MM.1S (cell line): ENCODE measurements at regions not wholly inside any gene's neighbourhood (a gene's known extent, or its start where the extent isn't known, plus 50 kb on each side); places are given as distances from the start of the nearest gene placed in this dataset.

Experiments used
- DNase-seq: peaks from one replicate; pipeline ENCODE4 v3.0.0-alpha.2; 2015
- H2AFZ ChIP-seq: fragments of 300-600 bp; sonication (generic); 2 replicates; pipeline ENCODE4 v1.6.0; 2016; ENCODE audit warnings: antibody characterized with exemption, low read length
- H3F3A ChIP-seq: fragments of 300-600 bp; sonication (generic); 2 replicates; pipeline ENCODE4 v1.6.1; 2016; ENCODE audit warnings: mild to moderate bottlenecking, antibody characterized with exemption, low read length, moderate library complexity, mixed read lengths; ENCODE audit not compliant: insufficient read depth
- H3K27ac ChIP-seq: fragments of 300-600 bp; sonication (generic); 2 replicates; pipeline ENCODE4 v1.5.1; 2016; ENCODE audit warnings: mild to moderate bottlenecking, low read length
- H3K27me3 ChIP-seq: fragments of 300-600 bp; sonication (generic); replicated peaks from 2 replicates; pipeline ENCODE4 v1.6.0; 2016; ENCODE audit warnings: low read length; ENCODE audit not compliant: insufficient read depth
- H3K36me3 ChIP-seq: fragments of 300-600 bp; sonication (generic); replicated peaks from 2 replicates; pipeline ENCODE4 v1.6.1; 2016; ENCODE audit warnings: mild to moderate bottlenecking, low read length, mixed read lengths; ENCODE audit not compliant: insufficient read depth
- H3K4me1 ChIP-seq: fragments of 300-600 bp; sonication (generic); 2 replicates; pipeline ENCODE4 v1.6.1; 2016; ENCODE audit warnings: low read length, mixed read lengths
- H3K4me2 ChIP-seq: fragments of 300-600 bp; sonication (generic); 2 replicates; pipeline ENCODE4 v1.6.0; 2016; ENCODE audit warnings: low read depth, low read length
- H3K4me3 ChIP-seq: fragments of 300-600 bp; sonication (generic); 2 replicates; pipeline ENCODE4 v1.5.1; 2016; ENCODE audit warnings: low read length, mixed read lengths
- H3K79me2 ChIP-seq: fragments of 300-600 bp; sonication (generic); 2 replicates; pipeline ENCODE4 v1.6.1; 2016; ENCODE audit warnings: mixed run types, low read length, mixed read lengths
- H3K9ac ChIP-seq: fragments of 300-600 bp; sonication (generic); 2 replicates; pipeline ENCODE4 v1.6.1; 2016; ENCODE audit warnings: low read length, mixed read lengths
- H3K9me2 ChIP-seq: fragments of 300-600 bp; sonication (generic); replicated peaks from 2 replicates; pipeline ENCODE4 v1.6.1; 2016; ENCODE audit warnings: mild to moderate bottlenecking, low read length, mixed read lengths; ENCODE audit not compliant: insufficient read depth
- H3K9me3 ChIP-seq: fragments of 300-600 bp; sonication (generic); replicated peaks from 2 replicates; pipeline ENCODE4 v1.6.1; 2016; ENCODE audit warnings: mild to moderate bottlenecking, low read length, mixed read lengths; ENCODE audit not compliant: insufficient read depth
- H4K20me1 ChIP-seq: fragments of 300-600 bp; sonication (generic); 2 replicates; pipeline ENCODE4 v1.6.1; 2016; ENCODE audit warnings: mild to moderate bottlenecking, low read length, moderate library complexity, mixed read lengths; ENCODE audit not compliant: insufficient read depth
- EZH2 ChIP-seq: fragments of 300-600 bp; sonication (generic); optimal IDR thresholded peaks from 2 replicates; pipeline ENCODE3; 2017; ENCODE audit warnings: low read depth, mild to moderate bottlenecking, antibody characterized with exemption, low read length, mixed read lengths
- EZH2phosphoT487 ChIP-seq: fragments of 300-600 bp; sonication (generic); IDR thresholded peaks from 2 replicates; pipeline ENCODE4 v1.6.1; 2018; ENCODE audit warnings: antibody characterized with exemption, low read length
- TF ChIP-seq, protein P1 (sequence below): fragments of 300-600 bp; sonication (generic); IDR thresholded peaks from 2 replicates; pipeline ENCODE4 v1.5.1; 2016; ENCODE audit warnings: antibody characterized with exemption, low read length, mixed read lengths

DNA sequence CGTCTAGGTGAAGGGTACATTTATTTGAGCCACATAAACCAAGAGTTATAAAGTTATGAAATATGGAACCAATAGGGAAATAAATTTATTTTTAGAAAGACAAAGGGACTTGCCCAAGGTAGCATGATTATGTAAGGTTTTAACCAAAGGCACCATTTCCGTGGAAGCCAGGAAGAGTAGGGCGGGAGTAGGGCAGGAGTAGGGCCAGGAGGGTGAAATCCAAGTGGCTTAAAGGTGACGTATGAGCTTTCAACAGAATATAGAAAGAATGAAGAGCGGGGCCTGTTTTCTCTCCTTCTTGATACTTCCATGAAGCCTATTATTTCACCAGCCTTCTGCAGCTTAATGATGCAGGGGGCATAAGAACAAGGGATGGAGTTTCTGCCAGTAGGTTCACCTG lies 91.7 kb upstream of the PNPLA4 start:
- Histone ChIP-seq H2AFZ (no peak overlapping the region), H3F3A (no peaks in the 10 kb centered on the region), H3K9me3 (no peaks in the 10 kb centered on the region), H3K9ac (no peak overlapping the region), H3K36me3 (no peaks in the 10 kb centered on the region), H3K4me1 (no peaks in the 10 kb centered on the region), H3K27me3 (no peaks in the 10 kb centered on the region), H3K27ac (no peak overlapping the region), H4K20me1 (no peaks in the 10 kb centered on the region), H3K4me3 (no peak overlapping the region), H3K79me2 (no peaks in the 10 kb centered on the region), H3K9me2 (no peaks in the 10 kb centered on the region), H3K4me2 (no peak overlapping the region)
- TF ChIP-seq, protein P1, sequence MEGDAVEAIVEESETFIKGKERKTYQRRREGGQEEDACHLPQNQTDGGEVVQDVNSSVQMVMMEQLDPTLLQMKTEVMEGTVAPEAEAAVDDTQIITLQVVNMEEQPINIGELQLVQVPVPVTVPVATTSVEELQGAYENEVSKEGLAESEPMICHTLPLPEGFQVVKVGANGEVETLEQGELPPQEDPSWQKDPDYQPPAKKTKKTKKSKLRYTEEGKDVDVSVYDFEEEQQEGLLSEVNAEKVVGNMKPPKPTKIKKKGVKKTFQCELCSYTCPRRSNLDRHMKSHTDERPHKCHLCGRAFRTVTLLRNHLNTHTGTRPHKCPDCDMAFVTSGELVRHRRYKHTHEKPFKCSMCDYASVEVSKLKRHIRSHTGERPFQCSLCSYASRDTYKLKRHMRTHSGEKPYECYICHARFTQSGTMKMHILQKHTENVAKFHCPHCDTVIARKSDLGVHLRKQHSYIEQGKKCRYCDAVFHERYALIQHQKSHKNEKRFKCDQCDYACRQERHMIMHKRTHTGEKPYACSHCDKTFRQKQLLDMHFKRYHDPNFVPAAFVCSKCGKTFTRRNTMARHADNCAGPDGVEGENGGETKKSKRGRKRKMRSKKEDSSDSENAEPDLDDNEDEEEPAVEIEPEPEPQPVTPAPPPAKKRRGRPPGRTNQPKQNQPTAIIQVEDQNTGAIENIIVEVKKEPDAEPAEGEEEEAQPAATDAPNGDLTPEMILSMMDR: no peak
- TF ChIP-seq EZH2phosphoT487 (no peak), EZH2 (no peak)
- DNase-seq: no peak

- H4K20me1 ChIP-seq: no peaks in the 10 kb centered on the region
- no peaks in the 10 kb centered on the region for H3K4me1 ChIP-seq
- DNase-seq: no peak
- H3K4me2 ChIP-seq: no peak overlapping the region
- no peak overlapping the region for H3K9ac ChIP-seq
- H3K79me2 ChIP-seq: no peaks in the 10 kb centered on the region
- H3K4me3 ChIP-seq: no peak overlapping the region
- no peaks in the 10 kb centered on the region for H3K9me3 ChIP-seq
- no peak overlapping the region for H3K27ac ChIP-seq
- H2AFZ ChIP-seq: no peak overlapping the region
- H3K27me3 ChIP-seq: no peaks in the 10 kb centered on the region
- TF ChIP-seq, protein P1: no peak
- TF ChIP-seq EZH2phosphoT487 (no peak), EZH2 (no peak)
- H3K36me3 ChIP-seq: no peaks in the 10 kb centered on the region
- H3F3A ChIP-seq: no peaks in the 10 kb centered on the region
- no peaks in the 10 kb centered on the region for H3K9me2 ChIP-seq
These were observed 82.9 kb upstream of the PNPLA4 start for GRCh38 chrX:8010105-8010504.

DNA sequence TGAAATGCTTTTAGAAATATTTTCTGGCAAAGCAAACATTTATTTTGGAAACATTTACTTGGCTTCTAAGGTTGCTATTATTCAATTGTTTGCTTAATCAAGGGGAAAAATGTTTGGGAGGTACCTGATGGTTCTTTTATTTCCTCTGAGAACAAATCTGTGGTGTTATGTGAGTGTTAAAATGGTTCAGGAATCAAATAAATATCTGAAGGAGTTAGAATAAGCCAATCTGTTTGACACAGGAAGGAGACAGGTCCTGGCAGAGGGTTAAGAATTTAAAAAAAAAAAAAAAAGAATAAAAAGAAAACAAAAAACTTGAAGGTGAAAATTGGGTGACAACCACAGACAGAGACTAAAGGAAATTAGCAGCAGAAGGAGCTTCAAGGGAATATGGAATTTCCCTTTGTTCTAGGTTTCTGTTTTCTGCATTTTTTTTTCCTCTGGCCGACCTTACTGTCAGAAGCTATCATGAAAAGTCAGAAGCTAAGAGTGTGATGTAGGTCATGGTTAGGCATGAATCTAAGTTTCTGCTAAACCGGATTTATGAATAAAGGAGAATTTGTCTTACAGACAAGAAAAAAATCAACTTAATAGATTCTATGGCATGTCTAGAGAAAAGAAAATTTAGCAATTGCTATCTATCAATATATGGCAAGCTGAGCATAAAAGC lies 78.6 kb upstream of the PNPLA4 start:
- H3K36me3 ChIP-seq: no peaks in the 10 kb centered on the region
- H3K27ac ChIP-seq: no peak overlapping the region
- no peaks in the 10 kb centered on the region for H3K9me2 ChIP-seq
- no peak overlapping the region for H3K9ac ChIP-seq
- no peaks in the 10 kb centered on the region for H3F3A ChIP-seq
- H3K9me3 ChIP-seq: no peaks in the 10 kb centered on the region
- no peak overlapping the region for H3K4me2 ChIP-seq
- DNase-seq: no peak
- no peak overlapping the region for H2AFZ ChIP-seq
- no peaks in the 10 kb centered on the region for H4K20me1 ChIP-seq
- H3K27me3 ChIP-seq: no peaks in the 10 kb centered on the region
- TF ChIP-seq EZH2: no peak
- no peak overlapping the region for H3K4me3 ChIP-seq
- H3K79me2 ChIP-seq: no peaks in the 10 kb centered on the region
- no peaks in the 10 kb centered on the region for H3K4me1 ChIP-seq

- Histone ChIP-seq H3K4me1 (no peaks in the 10 kb centered on the region), H3F3A (no peaks in the 10 kb centered on the region), H3K27me3 (no peaks in the 10 kb centered on the region), H4K20me1 (no peaks in the 10 kb centered on the region), H3K4me3 (no peak overlapping the region), H3K79me2 (no peaks in the 10 kb centered on the region), H2AFZ (no peak overlapping the region), H3K9ac (no peak overlapping the region), H3K36me3 (no peaks in the 10 kb centered on the region), H3K4me2 (no peak overlapping the region), H3K9me2 (no peaks in the 10 kb centered on the region), H3K27ac (no peak overlapping the region), H3K9me3 (no peaks in the 10 kb centered on the region)
- TF ChIP-seq EZH2phosphoT487 (no peak), EZH2 (no peak)
- TF ChIP-seq, protein P1: no peak
- DNase-seq: no peak
These were observed 76.1 kb upstream of the PNPLA4 start for GRCh38 chrX:8003147-8003883.
